IPS DF 6.9 (cell line): ENCODE measurements at regions not wholly inside any gene's neighbourhood (a gene's known extent, or its start where the extent isn't known, plus 50 kb on each side); places are given as distances from the start of the nearest gene placed in this dataset.

Experiments used
- DNase-seq: peaks from one replicate; pipeline ENCODE4 v3.0.0-alpha.2; 2013; ENCODE audit warnings: low read depth, low spot score
- H3K27ac ChIP-seq: one replicate; pipeline ENCODE4 v1.5.1; 2013; ENCODE audit warnings: low read length, control low read depth
- H3K27me3 ChIP-seq: 2 replicates; pipeline ENCODE4 v1.6.1; 2013; ENCODE audit warnings: mild to moderate bottlenecking, low read length; ENCODE audit not compliant: control insufficient read depth, insufficient read depth
- H3K36me3 ChIP-seq: 2 replicates; pipeline ENCODE4 v1.6.1; 2013; ENCODE audit warnings: low read length; ENCODE audit not compliant: control insufficient read depth, insufficient read depth
- H3K4me1 ChIP-seq: 2 replicates; pipeline ENCODE4 v1.6.1; 2013; ENCODE audit warnings: low read length; ENCODE audit not compliant: control insufficient read depth, insufficient read depth
- H3K4me3 ChIP-seq: 2 replicates; pipeline ENCODE4 v1.5.1; 2013; ENCODE audit warnings: mild to moderate bottlenecking, low read length
- H3K9me3 ChIP-seq: 2 replicates; pipeline ENCODE4 v1.6.1; 2013; ENCODE audit warnings: low read length, inconsistent platforms; ENCODE audit not compliant: control insufficient read depth, insufficient read depth
- WGBS: extraction: QIAGEN DNeasy Blood & Tissue Kit; methylation state at CpG from one replicate; pipeline ENCODE4 v1.1.7; 2013; ENCODE audit warnings: mixed read lengths, missing lambda C conversion rate; ENCODE audit not compliant: insufficient read length, insufficient coverage; 5-methylcytosine and 5-hydroxymethylcytosine counted together

DNA sequence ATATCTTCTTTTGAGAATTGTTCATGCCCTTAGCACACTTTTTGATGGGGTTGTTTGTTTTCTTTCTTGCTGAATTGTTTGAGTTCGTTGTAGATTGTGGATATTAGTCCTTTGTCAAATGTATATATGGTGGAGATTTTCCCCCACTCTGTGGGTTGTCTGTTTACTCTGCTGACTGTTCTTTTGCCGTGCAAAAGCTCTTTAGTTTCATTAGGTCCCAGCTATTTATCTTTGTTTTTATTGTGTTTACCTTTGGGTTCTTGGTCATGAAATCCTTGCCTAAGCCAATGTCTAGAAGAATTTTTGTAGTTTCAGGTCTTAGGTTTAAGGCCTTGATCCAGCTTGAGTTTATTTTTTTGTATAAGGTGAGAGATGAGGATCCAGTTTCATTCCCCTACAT, 1372.6 kb upstream of the TENM3 start:
- H3K4me1 ChIP-seq = no peaks in the 10 kb centered on the region; the same call in 1 of the 2 replicates
- H3K27ac ChIP-seq = no peak overlapping the region
- WGBS = no CpG with 5 or more reads among the region's 2 CpGs
- no peak overlapping the region for H3K4me3 ChIP-seq
- H3K9me3 ChIP-seq = peaks cover 1% of the 10 kb centered on the region; the same call in 1 of the 2 replicates
- H3K27me3 ChIP-seq = no peaks in the 10 kb centered on the region
- DNase-seq = no peak
- H3K36me3 ChIP-seq = no peaks in the 10 kb centered on the region

DNA sequence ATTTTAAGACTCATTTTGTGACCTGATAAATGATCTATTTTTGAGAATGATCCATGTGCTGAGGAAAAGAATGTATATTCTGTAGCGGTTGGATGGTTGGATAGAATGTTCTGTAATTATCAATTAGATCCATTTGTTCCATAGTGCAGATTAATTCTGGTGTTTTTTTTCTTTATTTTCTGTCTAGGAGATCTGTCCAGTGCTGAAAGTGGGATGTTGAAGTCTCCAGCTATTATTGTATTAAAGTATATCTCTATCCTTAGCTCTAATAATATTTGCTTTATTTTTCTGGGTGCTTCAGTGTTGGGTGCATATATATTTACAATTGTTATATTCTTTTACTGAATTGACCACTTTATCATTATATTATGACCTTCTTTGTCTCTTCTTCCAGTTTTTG, 1344.9 kb upstream of the TENM3 start:
- Histone ChIP-seq H3K4me3 (no peak overlapping the region), H3K27me3 (no peaks in the 10 kb centered on the region), H3K36me3 (no peaks in the 10 kb centered on the region), H3K27ac (no peak overlapping the region), H3K4me1 (no peaks in the 10 kb centered on the region), H3K9me3 (no peaks in the 10 kb centered on the region)
- WGBS = no CpG with 5 or more reads among the region's 1 CpG
- DNase-seq = no peak

- no peak overlapping the region for H3K27ac ChIP-seq
These were observed 1342.4 kb upstream of the TENM3 start for GRCh38 chr4:180900781-180901180.

DNA sequence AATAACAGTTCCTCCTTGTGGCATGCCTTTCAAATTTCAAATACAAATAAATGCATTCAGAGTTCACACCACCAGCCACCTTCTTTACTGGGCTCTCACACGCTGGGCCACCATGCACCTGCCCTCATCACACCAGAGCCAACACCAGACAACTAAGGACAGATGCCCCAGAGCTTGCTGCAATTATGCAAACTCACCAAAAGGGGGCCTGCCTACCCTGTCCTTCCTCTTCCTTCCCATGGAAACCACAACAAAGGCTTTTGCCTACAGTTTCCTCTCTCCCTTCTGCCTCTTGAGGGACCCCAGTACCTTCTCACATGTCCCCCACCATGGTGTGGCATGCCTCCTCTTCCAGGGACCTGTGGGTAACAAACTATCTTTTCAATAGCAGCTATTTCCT, 1333.9 kb upstream of the TENM3 start:
- Histone ChIP-seq H3K9me3 (no peaks in the 10 kb centered on the region), H3K36me3 (no peaks in the 10 kb centered on the region), H3K27me3 (no peaks in the 10 kb centered on the region), H3K4me1 (no peaks in the 10 kb centered on the region), H3K27ac (no peak overlapping the region), H3K4me3 (no peak overlapping the region)
- no CpG with 5 or more reads among the region's 1 CpG for WGBS
- DNase-seq = peak; percentile 54

More at GRCh38 chr4:180900781-180901180, 1342.4 kb upstream of the TENM3 start:
- H3K4me3 ChIP-seq = no peak overlapping the region
- H3K9me3 ChIP-seq = no peaks in the 10 kb centered on the region
- H3K27me3 ChIP-seq = no peaks in the 10 kb centered on the region
- H3K4me1 ChIP-seq = no peaks in the 10 kb centered on the region
- H3K36me3 ChIP-seq = no peaks in the 10 kb centered on the region
- no peak for DNase-seq
- no CpG with 5 or more reads among the region's 4 CpGs for WGBS

DNA sequence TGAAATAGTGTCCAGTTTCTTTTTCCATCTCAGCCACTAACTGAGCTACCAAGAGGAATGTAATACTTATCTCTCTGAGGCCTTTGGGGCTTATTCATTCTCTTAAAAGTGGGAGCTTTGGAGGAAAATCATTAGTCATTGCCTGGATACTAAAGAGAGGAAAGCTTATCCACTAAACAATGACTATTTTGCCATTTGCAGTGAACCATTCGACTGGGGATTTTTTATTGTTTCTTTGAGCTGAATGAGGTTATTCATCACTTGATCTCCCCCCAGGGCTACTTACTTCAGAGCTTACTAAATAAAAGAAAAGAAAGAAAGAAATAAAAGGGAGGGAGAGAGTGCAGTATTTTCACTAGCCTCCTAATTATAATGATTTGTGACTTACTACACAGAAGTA, 1329.5 kb upstream of the TENM3 start:
- no CpG with 5 or more reads among the region's 1 CpG for WGBS
- H3K4me1 ChIP-seq = no peaks in the 10 kb centered on the region
- H3K4me3 ChIP-seq = no peak overlapping the region
- no peak overlapping the region for H3K27ac ChIP-seq
- H3K27me3 ChIP-seq = no peaks in the 10 kb centered on the region
- H3K36me3 ChIP-seq = no peaks in the 10 kb centered on the region
- no peaks in the 10 kb centered on the region for H3K9me3 ChIP-seq
- no peak for DNase-seq

GRCh38 chr4:180923486-180923885, 1319.7 kb upstream of the TENM3 start:
- no peak for DNase-seq
- Histone ChIP-seq H3K9me3 (no peaks in the 10 kb centered on the region), H3K4me3 (no peak overlapping the region), H3K4me1 (0 out of 2 replicates have a peak, but pooled peaks cover 1% of the 10 kb centered on the region), H3K27ac (no peak overlapping the region), H3K27me3 (no peaks in the 10 kb centered on the region), H3K36me3 (no peaks in the 10 kb centered on the region)

DNA sequence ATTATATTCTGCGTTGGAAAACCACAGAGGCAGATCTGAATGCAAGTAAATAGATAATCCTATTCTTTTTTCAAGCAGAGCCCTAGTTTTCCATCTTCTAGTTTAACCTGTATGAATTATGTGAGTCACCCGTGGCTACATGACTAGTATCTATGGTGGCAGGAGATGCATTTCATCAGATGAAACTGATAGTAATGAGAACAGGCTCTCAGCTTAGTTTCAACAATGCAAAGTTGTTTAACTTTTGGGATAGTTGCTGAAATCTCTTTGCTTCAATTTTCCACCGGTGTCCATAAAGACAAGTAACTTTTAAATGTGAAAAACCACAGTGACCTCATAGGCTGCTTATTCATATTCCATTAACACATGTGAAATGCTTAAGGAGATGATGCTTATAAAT, 1317.4 kb upstream of the TENM3 start:
- WGBS = no CpG with 5 or more reads among the region's 3 CpGs

DNA sequence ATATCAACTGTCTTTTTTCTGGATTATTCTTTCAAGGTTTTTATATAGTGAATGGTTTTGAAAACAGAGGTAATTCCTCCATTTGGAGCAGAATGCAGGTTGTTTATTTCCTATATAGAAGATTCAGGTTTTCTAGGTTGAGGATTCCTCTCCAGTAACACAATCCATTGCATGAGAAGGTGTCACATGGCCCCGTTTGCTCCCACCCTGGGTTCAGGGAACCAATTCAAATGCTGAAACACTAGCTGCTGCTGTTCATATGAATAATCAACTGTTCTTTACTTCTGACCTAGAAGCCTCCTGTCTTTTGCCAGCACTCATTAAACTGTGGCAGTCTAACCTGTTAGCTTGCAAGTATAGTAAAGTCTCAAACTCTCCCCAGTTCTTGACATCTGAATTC, 1316.9 kb upstream of the TENM3 start:
- 0 out of 2 replicates have a peak, but pooled peaks cover 1% of the 10 kb centered on the region for H3K4me1 ChIP-seq
- H3K9me3 ChIP-seq = no peaks in the 10 kb centered on the region
- no peak overlapping the region for H3K27ac ChIP-seq
- H3K27me3 ChIP-seq = no peaks in the 10 kb centered on the region
- H3K4me3 ChIP-seq = no peak overlapping the region
- H3K36me3 ChIP-seq = no peaks in the 10 kb centered on the region
- peak; percentile 1 for DNase-seq
- WGBS = no CpG with 5 or more reads among the region's 1 CpG

More for the DNA sequence above, 1317.4 kb upstream of the TENM3 start:
- no peaks in the 10 kb centered on the region for H3K27me3 ChIP-seq
- no peaks in the 10 kb centered on the region for H3K9me3 ChIP-seq
- H3K27ac ChIP-seq = no peak overlapping the region
- H3K4me1 ChIP-seq = 0 out of 2 replicates have a peak, but pooled peaks cover 1% of the 10 kb centered on the region
- no peak overlapping the region for H3K4me3 ChIP-seq
- no peak for DNase-seq
- H3K36me3 ChIP-seq = no peaks in the 10 kb centered on the region

DNA sequence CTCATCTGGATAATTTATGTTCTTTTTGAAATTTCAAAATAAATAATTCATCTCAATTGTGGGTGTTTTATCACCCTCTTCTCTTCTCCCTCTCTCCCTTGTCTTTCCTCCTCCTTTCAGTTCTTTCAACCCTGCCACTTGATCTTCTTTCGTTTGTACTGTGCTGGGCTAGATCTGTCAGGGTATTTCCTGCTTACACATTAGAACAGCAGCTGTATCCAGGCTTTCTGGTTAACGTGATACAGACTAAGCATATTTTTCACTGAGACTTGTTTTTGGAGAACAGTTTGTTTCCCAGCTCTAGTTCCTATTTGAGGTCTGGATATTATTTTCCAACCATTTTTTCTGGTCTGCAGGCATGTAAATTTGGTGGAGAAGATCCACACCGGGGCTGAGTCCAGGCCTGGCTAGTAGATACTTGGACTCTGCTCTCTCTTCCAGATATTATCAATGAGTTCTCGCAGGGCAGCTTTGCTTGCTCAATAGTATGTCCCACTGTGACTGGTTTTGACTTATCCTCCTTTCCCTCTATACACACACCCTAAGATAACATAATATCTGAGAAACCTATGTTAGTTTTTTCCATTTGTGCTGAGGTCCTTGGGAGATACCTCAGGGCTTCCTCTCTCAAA, 1310.7 kb upstream of the TENM3 start:
- H3K4me1 ChIP-seq = no peaks in the 10 kb centered on the region
- H3K27ac ChIP-seq = no peak overlapping the region
- no peaks in the 10 kb centered on the region for H3K9me3 ChIP-seq
- DNase-seq = no peak
- H3K36me3 ChIP-seq = no peaks in the 10 kb centered on the region
- no peak overlapping the region for H3K4me3 ChIP-seq
- no CpG with 5 or more reads among the region's 4 CpGs for WGBS
- H3K27me3 ChIP-seq = no peaks in the 10 kb centered on the region

- no CpG with 5 or more reads among the region's 3 CpGs for WGBS
- no peaks in the 10 kb centered on the region for H3K36me3 ChIP-seq
- no peak overlapping the region for H3K4me3 ChIP-seq
- no peaks in the 10 kb centered on the region for H3K4me1 ChIP-seq
- no peaks in the 10 kb centered on the region for H3K27me3 ChIP-seq
- DNase-seq = no peak
- no peaks in the 10 kb centered on the region for H3K9me3 ChIP-seq
- no peak overlapping the region for H3K27ac ChIP-seq
These were observed 1306.1 kb upstream of the TENM3 start for GRCh38 chr4:180937083-180937482.

- no peak overlapping the region for H3K27ac ChIP-seq
- no peaks in the 10 kb centered on the region for H3K36me3 ChIP-seq
- no peaks in the 10 kb centered on the region for H3K9me3 ChIP-seq
- no peaks in the 10 kb centered on the region for H3K4me1 ChIP-seq
- DNase-seq = no peak
- H3K27me3 ChIP-seq = no peaks in the 10 kb centered on the region
- H3K4me3 ChIP-seq = no peak overlapping the region
- whole genome bisulfite sequencing = no CpG with 5 or more reads among the region's 1 CpG
These were observed 1302.5 kb upstream of the TENM3 start for GRCh38 chr4:180940680-180941079.
